Right kidney (tissue), 1 donor: ENCODE measurements at regions not wholly inside any gene's neighbourhood (a gene's known extent, or its start where the extent isn't known, plus 50 kb on each side); places are given as distances from the start of the nearest gene placed in this dataset.

Source experiments
- DNase-seq: peaks from one replicate; pipeline ENCODE4 v3.0.0-alpha.2; 2016

GRCh38 chr7:94276027-94276426, 118.7 kb upstream of the COL1A2 start:
- no peak for DNase-seq

GRCh38 chr7:94276795-94277194, 117.9 kb upstream of the COL1A2 start:
- DNase-seq = no peak

GRCh38 chr7:94277236-94277635, 117.5 kb upstream of the COL1A2 start:
- no peak for DNase-seq

GRCh38 chr7:94280851-94281250, 113.8 kb upstream of the COL1A2 start:
- DNase-seq = no peak

GRCh38 chr7:94284104-94284503, 110.6 kb upstream of the COL1A2 start:
- no peak for DNase-seq

GRCh38 chr7:94286111-94286510, 108.6 kb upstream of the COL1A2 start:
- DNase-seq = no peak

GRCh38 chr7:94288096-94288495, 106.6 kb upstream of the COL1A2 start:
- no peak for DNase-seq

GRCh38 chr7:94289071-94289470, 105.6 kb upstream of the COL1A2 start:
- no peak for DNase-seq

- DNase-seq = no peak
Measured at GRCh38 chr7:94294471-94295131, 100.1 kb upstream of the COL1A2 start.

GRCh38 chr7:94295850-94296249, 98.8 kb upstream of the COL1A2 start:
- peak; percentile 45 for DNase-seq

GRCh38 chr7:94296881-94297280, 97.8 kb upstream of the COL1A2 start:
- DNase-seq = no peak

GRCh38 chr7:94297397-94297838, 97.3 kb upstream of the COL1A2 start:
- no peak for DNase-seq

- no peak for DNase-seq
Measured at GRCh38 chr7:94298943-94299342, 95.8 kb upstream of the COL1A2 start.

GRCh38 chr7:94300176-94300835, 94.4 kb upstream of the COL1A2 start:
- DNase-seq = no peak

- DNase-seq = peak; percentile 57
Measured at GRCh38 chr7:94301024-94301586, 93.6 kb upstream of the COL1A2 start.

- no peak for DNase-seq
Measured at GRCh38 chr7:94303118-94303517, 91.6 kb upstream of the COL1A2 start.

GRCh38 chr7:94303695-94304094, 91.0 kb upstream of the COL1A2 start:
- DNase-seq = peak; percentile 57

- no peak for DNase-seq
Measured at GRCh38 chr7:94304878-94305277, 89.8 kb upstream of the COL1A2 start.

GRCh38 chr7:94305836-94306235, 88.9 kb upstream of the COL1A2 start:
- no peak for DNase-seq

GRCh38 chr7:94307399-94308048, 87.2 kb upstream of the COL1A2 start:
- no peak for DNase-seq

- no peak for DNase-seq
Measured at GRCh38 chr7:94311515-94311914, 83.2 kb upstream of the COL1A2 start.

- no peak for DNase-seq
Measured at GRCh38 chr7:94313926-94314325, 80.8 kb upstream of the COL1A2 start.
